DMS114 treated with DMSO at 0.1 percent for 48 hours (cell line): ENCODE measurements at regions not wholly inside any gene's neighbourhood (a gene's known extent, or its start where the extent isn't known, plus 50 kb on each side); places are given as distances from the start of the nearest gene placed in this dataset.

Experiments used
- DNase-seq: peaks from one replicate; lab custom pipeline; 2025; ENCODE audit not compliant: unreplicated experiment; lab: John Stamatoyannopoulos, UW

GRCh38 chr16:48836636-48837035, 226.7 kb upstream of the N4BP1 start:
- DNase-seq: no peak

- DNase-seq: no peak
Observed at GRCh38 chr16:48836067-48836466, 226.1 kb upstream of the N4BP1 start.

- no peak for DNase-seq
Observed at GRCh38 chr16:48834576-48834975, 224.6 kb upstream of the N4BP1 start.

GRCh38 chr16:48833461-48833860, 223.5 kb upstream of the N4BP1 start:
- no peak for DNase-seq

- no peak for DNase-seq
Observed at GRCh38 chr16:48831076-48831722, 221.2 kb upstream of the N4BP1 start.

GRCh38 chr16:48829336-48830310, 219.6 kb upstream of the N4BP1 start:
- no peak for DNase-seq

GRCh38 chr16:48824271-48824670, 214.3 kb upstream of the N4BP1 start:
- DNase-seq: no peak

GRCh38 chr16:48822431-48822830, 212.5 kb upstream of the N4BP1 start:
- no peak for DNase-seq

- no peak for DNase-seq
Observed at GRCh38 chr16:48820379-48820778, 210.4 kb upstream of the N4BP1 start.

- DNase-seq: no peak
Observed at GRCh38 chr16:48818257-48818656, 208.3 kb upstream of the N4BP1 start.

- DNase-seq: no peak
Observed at GRCh38 chr16:48817032-48817431, 207.1 kb upstream of the N4BP1 start.

- DNase-seq: no peak
Observed at GRCh38 chr16:48816393-48816792, 206.4 kb upstream of the N4BP1 start.

GRCh38 chr16:48814994-48815393, 205.0 kb upstream of the N4BP1 start:
- DNase-seq: no peak

GRCh38 chr16:48813485-48813884, 203.5 kb upstream of the N4BP1 start:
- no peak for DNase-seq

- DNase-seq: no peak
Observed at GRCh38 chr16:48812856-48813255, 202.9 kb upstream of the N4BP1 start.

GRCh38 chr16:48811478-48811877, 201.5 kb upstream of the N4BP1 start:
- DNase-seq: no peak

- DNase-seq: no peak
Observed at GRCh38 chr16:48810803-48811453, 200.9 kb upstream of the N4BP1 start.

GRCh38 chr16:48810436-48810802, 200.4 kb upstream of the N4BP1 start:
- no peak for DNase-seq

GRCh38 chr16:48790151-48790550, 180.2 kb upstream of the N4BP1 start:
- DNase-seq: no peak

- DNase-seq: no peak
Observed at GRCh38 chr16:48788475-48788874, 178.5 kb upstream of the N4BP1 start.

GRCh38 chr16:48745541-48745940, 135.6 kb upstream of the N4BP1 start:
- no peak for DNase-seq

- no peak for DNase-seq
Observed at GRCh38 chr16:48740964-48741363, 131.0 kb upstream of the N4BP1 start.
